ENCODE measurements at regions not wholly inside any gene's neighbourhood (a gene's known extent, or its start where the extent isn't known, plus 50 kb on each side); places are given as distances from the start of the nearest gene placed in this dataset.

GRCh38 chr4:25590171-25590570, 65.5 kb upstream of the SLC34A2 start:
- Histone ChIP-seq H3K4me3 (no peak overlapping the region), H3K27me3 (no peaks in the 10 kb centered on the region), H3K4me1 (ENCODE audit: low read depth) (no peaks in the 10 kb centered on the region), H3K9me3 (ENCODE audit: low read depth) (no peaks in the 10 kb centered on the region), H3K27ac (no peak overlapping the region), H3K36me3 (no peaks in the 10 kb centered on the region)
- no peak for DNase-seq (ENCODE audit: low read depth in 1 of 2, low spot score in 1 of 2)
- no peak for TF ChIP-seq CTCF (IDR thresholded peaks at IDR 0.05; ENCODE audit: low read depth, low read length)

GRCh38 chr4:25592736-25593135, 62.9 kb upstream of the SLC34A2 start:
- Histone ChIP-seq H3K27me3 (no peaks in the 10 kb centered on the region), H3K4me3 (no peak overlapping the region), H3K36me3 (no peaks in the 10 kb centered on the region), H3K4me1 (ENCODE audit: low read depth) (no peaks in the 10 kb centered on the region), H3K27ac (no peak overlapping the region), H3K9me3 (ENCODE audit: low read depth) (no peaks in the 10 kb centered on the region)
- DNase-seq (ENCODE audit: low read depth in 1 of 2, low spot score in 1 of 2), result no peak
- TF ChIP-seq CTCF (IDR thresholded peaks at IDR 0.05; ENCODE audit: low read depth, low read length), result no peak

All from cardiac muscle cell (in vitro differentiated cells and primary cell).